ENCODE measurements at regions not wholly inside any gene's neighbourhood (a gene's known extent, or its start where the extent isn't known, plus 50 kb on each side); places are given as distances from the start of the nearest gene placed in this dataset.

DNA sequence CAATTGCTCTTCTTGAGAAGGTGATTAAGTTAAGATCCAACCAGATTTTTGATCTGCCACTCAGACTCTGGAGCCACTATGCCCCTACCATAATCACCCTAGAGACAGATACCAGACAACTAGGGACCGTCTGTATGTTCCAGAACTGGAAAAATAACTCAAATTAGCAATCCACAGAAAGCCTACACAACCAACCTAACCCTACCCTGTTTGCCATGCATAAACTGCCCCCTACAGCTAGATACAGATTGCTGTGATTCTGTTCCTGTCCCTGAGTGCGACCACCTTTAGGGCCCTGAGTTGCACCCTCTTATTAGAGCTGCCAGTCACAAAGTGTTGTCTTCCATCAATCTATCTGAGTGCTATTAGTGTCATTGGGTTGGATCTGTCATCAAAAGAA, 929.8 kb upstream of the SLITRK1 start:
- H3K4me1 ChIP-seq (ENCODE audit: insufficient read depth, low read length, severe bottlenecking) = no peaks in the 10 kb centered on the region
- no peaks in the 10 kb centered on the region for H3K27me3 ChIP-seq (ENCODE audit: insufficient read depth, low read length)
- H3K27ac ChIP-seq (ENCODE audit: low read depth, low read length, poor library complexity, severe bottlenecking) = no peak overlapping the region
- H3K9me3 ChIP-seq (ENCODE audit: low read length) = no peaks in the 10 kb centered on the region
- H3K79me2 ChIP-seq (ENCODE audit: insufficient read depth, low read length) = no peaks in the 10 kb centered on the region
- no peaks in the 10 kb centered on the region for H3K36me3 ChIP-seq (ENCODE audit: insufficient read depth, low read length)
- no peak overlapping the region for H2AFZ ChIP-seq (ENCODE audit: low read length)
- no peak overlapping the region for H3K4me3 ChIP-seq (ENCODE audit: low read depth, low read length, poor library complexity, severe bottlenecking)
- no peak overlapping the region for H3K9ac ChIP-seq (ENCODE audit: low read length)
- TF ChIP-seq CTCF (IDR thresholded peaks at IDR 0.05; ENCODE audit: low read length) = no peak
- TF ChIP-seq EZH2 (IDR thresholded peaks at IDR 0.05; ENCODE audit: borderline replicate concordance, low read length) = no peak
- no peaks in the 10 kb centered on the region for H3F3A ChIP-seq (ENCODE audit: insufficient read depth, low read length)
- no peaks in the 10 kb centered on the region for H4K20me1 ChIP-seq (ENCODE audit: insufficient read depth, low read length)
- H3K9me2 ChIP-seq (ENCODE audit: low read depth, low read length) = no peaks in the 10 kb centered on the region
- H3K4me2 ChIP-seq (ENCODE audit: low read length) = no peak overlapping the region

GRCh38 chr13:84810781-84811180, 928.5 kb upstream of the SLITRK1 start:
- no peaks in the 10 kb centered on the region for H3K79me2 ChIP-seq (ENCODE audit: insufficient read depth, low read length)
- H3K27ac ChIP-seq (ENCODE audit: low read depth, low read length, poor library complexity, severe bottlenecking) = no peak overlapping the region
- no peaks in the 10 kb centered on the region for H3K9me3 ChIP-seq (ENCODE audit: low read length)
- no peaks in the 10 kb centered on the region for H3K4me1 ChIP-seq (ENCODE audit: insufficient read depth, low read length, severe bottlenecking)
- no peak for TF ChIP-seq EZH2 (IDR thresholded peaks at IDR 0.05; ENCODE audit: borderline replicate concordance, low read length)
- no peak for TF ChIP-seq CTCF (IDR thresholded peaks at IDR 0.05; ENCODE audit: low read length)
- no peak overlapping the region for H3K4me3 ChIP-seq (ENCODE audit: low read depth, low read length, poor library complexity, severe bottlenecking)
- H3K4me2 ChIP-seq (ENCODE audit: low read length) = no peak overlapping the region
- no peaks in the 10 kb centered on the region for H3F3A ChIP-seq (ENCODE audit: insufficient read depth, low read length)
- H2AFZ ChIP-seq (ENCODE audit: low read length) = no peak overlapping the region
- no peaks in the 10 kb centered on the region for H4K20me1 ChIP-seq (ENCODE audit: insufficient read depth, low read length)
- no peaks in the 10 kb centered on the region for H3K27me3 ChIP-seq (ENCODE audit: insufficient read depth, low read length)
- no peaks in the 10 kb centered on the region for H3K36me3 ChIP-seq (ENCODE audit: insufficient read depth, low read length)
- H3K9me2 ChIP-seq (ENCODE audit: low read depth, low read length) = no peaks in the 10 kb centered on the region
- no peak overlapping the region for H3K9ac ChIP-seq (ENCODE audit: low read length)

GRCh38 chr13:84802073-84802472, 919.8 kb upstream of the SLITRK1 start:
- TF ChIP-seq CTCF (IDR thresholded peaks at IDR 0.05; ENCODE audit: low read length) = no peak
- TF ChIP-seq EZH2 (IDR thresholded peaks at IDR 0.05; ENCODE audit: borderline replicate concordance, low read length) = no peak
- Histone ChIP-seq H3K36me3 (ENCODE audit: insufficient read depth, low read length) (no peaks in the 10 kb centered on the region), H2AFZ (ENCODE audit: low read length) (no peak overlapping the region), H3K79me2 (ENCODE audit: insufficient read depth, low read length) (no peaks in the 10 kb centered on the region), H3K9me2 (ENCODE audit: low read depth, low read length) (no peaks in the 10 kb centered on the region), H3K4me2 (ENCODE audit: low read length) (no peak overlapping the region), H3K4me1 (ENCODE audit: insufficient read depth, low read length, severe bottlenecking) (no peaks in the 10 kb centered on the region), H3K27me3 (ENCODE audit: insufficient read depth, low read length) (no peaks in the 10 kb centered on the region), H3K9ac (ENCODE audit: low read length) (no peak overlapping the region), H3K27ac (ENCODE audit: low read depth, low read length, poor library complexity, severe bottlenecking) (no peak overlapping the region), H3F3A (ENCODE audit: insufficient read depth, low read length) (no peaks in the 10 kb centered on the region), H3K9me3 (ENCODE audit: low read length) (no peaks in the 10 kb centered on the region), H3K4me3 (ENCODE audit: low read depth, low read length, poor library complexity, severe bottlenecking) (no peak overlapping the region), H4K20me1 (ENCODE audit: insufficient read depth, low read length) (no peaks in the 10 kb centered on the region)
